T47D (cell line): ENCODE measurements at regions not wholly inside any gene's neighbourhood (a gene's known extent, or its start where the extent isn't known, plus 50 kb on each side); places are given as distances from the start of the nearest gene placed in this dataset.

Experiments
- DNase-seq, 2 experiments: peaks; one replicate each; pipeline versions ENCODE4 v3.0.0 to v3.0.0-alpha.2; 2011 to 2012; ENCODE audit warnings: low read depth in 1 of 2, low spot score in 1 of 2
- JUND ChIP-seq: IDR thresholded peaks from 2 replicates; pipeline ENCODE4 v1.6.1; 2012; ENCODE audit warnings: low read depth
- in situ Hi-C: cut with HindIII; loops from 2 replicates; pipeline ENCODE4 v1.10.0; 2016; ENCODE audit warnings: low sequenced_read_pairs, low pct_unique_long_range_greater_than_20kb

DNA sequence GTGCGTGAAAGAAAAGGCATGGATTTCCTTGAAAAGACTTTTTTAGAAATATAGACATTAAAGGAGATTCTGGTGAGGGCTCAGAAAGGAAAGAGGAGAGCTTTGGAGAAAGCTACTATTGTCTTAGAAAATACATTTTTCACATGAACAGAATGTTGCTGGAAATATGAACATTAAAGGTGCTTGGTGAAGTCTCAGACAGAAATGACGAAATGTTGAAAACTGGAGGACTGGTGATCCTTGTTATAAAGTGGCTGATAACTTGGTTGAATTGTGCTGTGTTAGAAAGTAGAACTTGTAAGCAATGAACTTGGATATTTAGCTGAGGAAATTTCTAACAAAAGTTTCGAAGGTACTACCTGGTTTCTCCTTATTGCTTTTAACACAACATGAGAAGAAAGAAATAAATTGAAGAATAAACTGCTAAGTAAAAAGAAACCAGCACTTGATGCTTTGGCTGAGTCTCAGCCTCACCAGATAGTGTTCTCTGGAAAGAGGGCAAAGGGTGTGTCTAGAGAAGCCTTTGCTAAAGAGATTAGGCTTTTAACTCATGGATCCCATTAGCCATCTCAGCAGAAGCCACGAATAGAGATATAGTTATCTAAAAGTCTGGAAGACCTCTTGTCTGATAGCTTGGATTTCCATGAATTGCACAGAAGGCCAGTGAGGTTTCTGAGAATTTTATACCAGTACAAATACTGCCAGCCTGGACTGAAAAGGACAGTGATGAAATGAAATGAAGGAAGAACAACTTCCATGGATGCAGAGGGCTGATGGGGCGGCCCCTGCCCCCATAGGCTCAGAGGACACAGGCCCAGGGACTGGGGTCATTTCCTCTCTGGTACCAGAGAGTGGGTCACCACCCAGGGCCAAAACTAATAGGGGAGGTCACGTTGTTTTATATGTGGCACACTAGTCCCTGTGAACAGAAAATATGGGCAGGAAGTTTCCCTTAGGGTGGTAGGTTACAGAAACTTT, 91.5 kb downstream of the RPL22L1 start:
- no peak for TF ChIP-seq JUND
- in situ Hi-C loops = no loop called here
- DNase-seq = no peak

DNA sequence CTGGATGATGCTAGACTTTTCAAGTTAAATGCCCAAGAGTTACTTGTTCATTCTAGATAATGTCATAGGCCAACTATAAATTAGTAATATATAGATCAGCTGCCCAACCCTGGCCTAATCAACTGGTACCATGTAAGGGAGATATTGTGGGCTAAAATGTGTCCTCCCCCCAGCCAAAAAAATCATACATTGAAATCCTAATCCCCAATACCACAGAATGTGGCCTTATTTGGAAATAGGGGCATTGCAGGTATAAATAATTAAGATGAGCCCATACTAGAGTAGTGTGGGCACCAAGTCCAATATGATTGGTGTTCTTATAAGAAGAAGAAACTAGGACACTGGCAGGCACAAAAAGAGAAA, 92.5 kb downstream of the RPL22L1 start:
- DNase-seq = no peak
- in situ Hi-C loops = no loop called here
- no peak for TF ChIP-seq JUND

DNA sequence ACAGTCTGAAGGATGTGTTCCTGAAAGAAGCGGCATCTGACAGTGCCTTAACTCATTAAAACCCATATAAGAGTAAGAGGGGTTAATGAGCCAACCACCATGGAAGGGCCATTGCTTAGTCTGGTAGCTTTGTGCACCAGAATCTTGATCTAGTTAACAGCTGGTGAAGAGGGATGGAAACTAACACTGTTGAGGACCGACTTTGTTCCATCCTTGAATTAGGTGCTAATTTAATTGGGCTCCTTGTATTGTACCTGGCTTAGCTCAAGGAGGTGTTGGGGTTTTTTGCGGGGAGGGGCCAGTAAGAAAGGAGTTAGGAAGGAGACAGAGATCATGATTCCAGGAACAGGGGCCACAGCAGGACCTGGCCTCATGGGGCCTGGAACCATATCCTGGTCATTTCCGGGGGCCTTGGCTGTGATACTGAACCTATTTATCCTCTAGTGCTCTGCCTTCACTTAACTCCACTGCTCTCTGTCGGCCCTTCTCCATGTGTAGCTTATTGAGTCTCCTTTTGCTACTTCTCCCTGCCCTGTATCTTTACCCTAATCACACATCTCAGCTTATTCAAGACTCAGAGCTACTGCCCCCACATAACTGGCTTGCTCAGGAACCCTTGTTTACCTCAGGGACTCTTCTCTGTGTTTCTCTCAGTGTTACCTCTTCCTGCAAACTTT, 93.0 kb downstream of the RPL22L1 start:
- in situ Hi-C loops = no loop called here
- no peak for TF ChIP-seq JUND
- no peak for DNase-seq

- no peak for TF ChIP-seq JUND
- in situ Hi-C loops = no loop called here
Measured at GRCh38 chr3:170773682-170774425, 96.1 kb downstream of the RPL22L1 start.

DNA sequence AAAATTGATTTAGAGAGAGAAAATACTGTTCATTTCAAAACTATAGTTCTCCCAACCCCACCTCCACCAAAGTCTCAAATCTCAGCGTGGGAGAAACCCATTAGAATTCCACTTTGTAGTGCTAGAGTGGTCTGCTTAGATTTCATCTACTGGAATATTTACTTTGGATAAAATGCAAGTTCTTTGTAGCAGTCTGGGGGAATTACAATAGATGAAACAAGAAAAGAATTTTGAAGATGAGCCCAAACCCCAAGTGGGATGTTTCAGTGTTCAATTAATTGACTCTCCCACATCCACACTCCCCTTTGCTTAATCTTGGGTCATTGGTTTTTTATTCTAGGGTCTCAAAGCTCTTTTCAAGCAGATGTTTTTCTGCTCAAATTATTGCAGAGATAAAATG, 97.8 kb downstream of the RPL22L1 start:
- TF ChIP-seq JUND = no peak
- no peak for DNase-seq
- in situ Hi-C loops = no loop called here

More at GRCh38 chr3:170773682-170774425, 96.1 kb downstream of the RPL22L1 start:
- DNase-seq = no peak

DNA sequence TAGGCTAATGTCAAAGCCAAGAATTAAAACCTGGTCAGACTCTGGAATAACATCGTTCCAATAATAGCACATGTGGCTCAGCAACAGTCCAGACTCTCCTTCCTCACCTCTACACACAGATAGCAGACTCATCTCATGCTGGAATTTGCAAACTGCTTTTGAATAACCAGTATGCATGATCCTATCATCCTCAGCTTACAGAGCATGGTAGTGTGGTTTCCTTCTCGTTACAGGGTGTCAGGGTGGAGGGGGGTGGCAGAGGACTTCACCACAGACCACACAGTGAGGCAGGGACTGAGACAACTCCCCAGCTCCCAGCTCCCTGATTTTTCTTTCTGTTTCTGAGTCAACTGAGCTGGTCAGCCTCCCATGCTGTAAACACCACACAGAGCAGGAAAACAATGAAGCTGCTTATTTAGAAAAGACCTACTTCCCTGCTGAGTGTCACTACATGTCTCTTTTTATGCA, 101.6 kb downstream of the RPL22L1 start:
- TF ChIP-seq JUND = no peak
- in situ Hi-C loops = no loop called here
- no peak for DNase-seq

DNA sequence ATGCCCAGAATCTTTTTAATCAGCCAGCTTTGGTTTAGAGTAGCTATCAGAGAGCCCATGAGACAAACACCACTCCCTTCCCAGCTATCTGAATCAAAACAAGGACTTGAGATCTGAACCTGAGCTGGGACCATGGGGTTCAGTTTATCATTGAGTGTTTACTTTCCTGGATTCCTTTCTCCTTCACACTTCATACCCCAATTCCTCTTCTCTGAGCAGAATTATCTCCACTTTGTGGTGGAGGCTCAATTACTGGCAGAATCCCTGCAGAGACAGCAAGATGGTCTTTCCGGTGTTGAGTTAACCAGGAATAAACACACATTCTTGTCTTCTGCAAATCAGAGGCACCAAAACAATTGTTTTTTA, 102.4 kb downstream of the RPL22L1 start:
- in situ Hi-C loops = no loop called here
- TF ChIP-seq JUND = no peak

DNA sequence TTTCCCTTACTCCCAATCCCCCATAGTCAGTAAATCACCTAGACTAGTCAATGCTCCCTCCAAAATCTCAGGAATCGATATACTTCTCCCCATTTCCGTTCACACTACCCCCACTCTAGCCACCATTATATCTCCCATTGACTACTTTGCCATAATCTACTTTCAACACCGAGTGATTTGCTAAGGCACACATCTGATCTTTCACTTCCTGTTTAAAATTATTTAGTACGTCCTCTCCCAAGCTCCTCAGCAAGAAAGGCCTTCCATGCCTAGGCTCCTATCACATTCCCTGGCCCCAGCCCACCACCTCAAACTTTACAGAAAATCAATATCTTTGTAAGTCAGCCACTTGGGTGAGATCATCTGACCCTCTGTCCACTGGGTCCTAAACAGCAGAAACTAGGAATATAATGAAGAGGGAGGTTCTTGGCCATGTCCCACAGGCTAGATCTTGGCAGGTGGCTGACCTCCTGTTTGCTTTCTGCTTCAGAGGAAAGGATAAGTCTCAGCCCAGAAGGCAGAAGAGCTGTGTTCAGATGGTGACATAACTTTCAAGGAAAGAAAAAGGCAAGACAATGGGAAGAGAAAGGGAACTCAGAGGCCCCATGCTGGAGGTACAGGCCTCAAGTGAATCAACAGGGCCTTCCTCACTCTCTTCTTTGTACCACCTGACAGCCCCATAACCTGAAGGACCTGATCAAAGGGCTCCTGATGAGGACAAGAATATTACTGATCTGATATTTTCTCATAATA, 103.0 kb downstream of the RPL22L1 start:
- in situ Hi-C loops = no loop called here
- DNase-seq = no peak
- TF ChIP-seq JUND = no peak

More for the DNA sequence above, 102.4 kb downstream of the RPL22L1 start:
- no peak for DNase-seq

- in situ Hi-C loops = no loop called here
- no peak for TF ChIP-seq JUND
- DNase-seq = no peak
Measured at GRCh38 chr3:170766253-170766652, 103.7 kb downstream of the RPL22L1 start.

GRCh38 chr3:170765419-170766078, 104.4 kb downstream of the RPL22L1 start:
- no peak for TF ChIP-seq JUND
- in situ Hi-C loops = no loop called here
- peak in 1 of 2 experiments; percentile 43 for DNase-seq

DNA sequence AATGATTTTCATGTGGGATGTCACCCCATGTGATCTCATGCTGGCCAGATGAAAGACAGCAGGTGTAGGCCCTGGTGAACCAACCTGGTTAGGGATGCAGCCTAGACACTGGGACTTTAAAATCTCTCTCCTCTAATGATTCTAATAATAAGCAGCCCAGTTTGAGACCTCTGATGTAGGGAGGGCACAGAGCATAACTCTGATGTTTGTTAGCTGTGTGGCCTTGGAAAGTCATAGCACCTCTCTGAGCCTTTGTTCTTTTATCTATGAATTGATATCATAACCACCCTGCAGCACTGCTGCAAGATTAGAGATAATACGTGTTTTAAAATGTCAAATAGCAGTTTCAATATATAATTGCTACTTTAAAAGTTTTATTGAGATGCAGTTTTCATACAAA, 106.0 kb downstream of the RPL22L1 start:
- TF ChIP-seq JUND = no peak
- in situ Hi-C loops = no loop called here
- DNase-seq = no peak
